Hippocampal formation (tissue), 2 donors: ENCODE measurements at regions not wholly inside any gene's neighbourhood (a gene's known extent, or its start where the extent isn't known, plus 50 kb on each side); places are given as distances from the start of the nearest gene placed in this dataset.
"Not testable (repeated sequence)": the region's sequence is repeated elsewhere in the genome, so short reads cannot be mapped to it uniquely, and the experiment has no call there.

Experiments
- DNase-seq, 2 donors: peaks; one replicate each; lab custom pipeline; 2025; lab: John Stamatoyannopoulos, UW

GRCh38 chr3:116512281-116512680, 67.0 kb upstream of the LSAMP start:
- no peak for DNase-seq

GRCh38 chr3:116512931-116513330, 67.6 kb upstream of the LSAMP start:
- DNase-seq: no peak

GRCh38 chr3:116515973-116516372, 70.7 kb upstream of the LSAMP start:
- DNase-seq: no peak

GRCh38 chr3:116517308-116517707, 72.0 kb upstream of the LSAMP start:
- no peak for DNase-seq

GRCh38 chr3:116519101-116519500, 73.8 kb upstream of the LSAMP start:
- DNase-seq: not testable (repeated sequence)

- DNase-seq: not testable (repeated sequence)
Measured at GRCh38 chr3:116519823-116520222, 74.5 kb upstream of the LSAMP start.

GRCh38 chr3:116524453-116525210, 79.3 kb upstream of the LSAMP start:
- DNase-seq: no peak

GRCh38 chr3:116552246-116552645, 107.0 kb upstream of the LSAMP start:
- no peak for DNase-seq

- no peak for DNase-seq
Measured at GRCh38 chr3:116553355-116553754, 108.1 kb upstream of the LSAMP start.

GRCh38 chr3:116561529-116561928, 116.2 kb upstream of the LSAMP start:
- no peak for DNase-seq

GRCh38 chr3:116563351-116563750, 118.1 kb upstream of the LSAMP start:
- DNase-seq: no peak

- no peak for DNase-seq
Measured at GRCh38 chr3:116566478-116566960, 121.2 kb upstream of the LSAMP start.

GRCh38 chr3:116569611-116570010, 124.3 kb upstream of the LSAMP start:
- no peak for DNase-seq

- no peak for DNase-seq
Measured at GRCh38 chr3:116579840-116580239, 129.7 kb upstream of the TUSC7 start.

- no peak for DNase-seq
Measured at GRCh38 chr3:116586285-116586944, 123.2 kb upstream of the TUSC7 start.

GRCh38 chr3:116591236-116591635, 118.3 kb upstream of the TUSC7 start:
- DNase-seq: no peak

GRCh38 chr3:116601206-116601605, 108.4 kb upstream of the TUSC7 start:
- DNase-seq: no peak

GRCh38 chr3:116607205-116607604, 102.4 kb upstream of the TUSC7 start:
- DNase-seq: peak in 1 of 2 donors; percentile 30

- no peak for DNase-seq
Measured at GRCh38 chr3:116610124-116610523, 99.5 kb upstream of the TUSC7 start.

- DNase-seq: peak in 1 of 2 donors; percentile 7
Measured at GRCh38 chr3:116614795-116615362, 94.7 kb upstream of the TUSC7 start.

- DNase-seq: no peak
Measured at GRCh38 chr3:116618138-116618537, 91.4 kb upstream of the TUSC7 start.

- no peak for DNase-seq
Measured at GRCh38 chr3:116618930-116619329, 90.6 kb upstream of the TUSC7 start.

- DNase-seq: no peak
Measured at GRCh38 chr3:116630494-116630893, 79.1 kb upstream of the TUSC7 start.
